CD14-positive monocyte (primary cell): ENCODE measurements at regions not wholly inside any gene's neighbourhood (a gene's known extent, or its start where the extent isn't known, plus 50 kb on each side); places are given as distances from the start of the nearest gene placed in this dataset.

Source experiments
- DNase-seq, 3 donors: peaks; one replicate each; pipeline ENCODE4 v3.0.0-alpha.2; 2011 to 2022
- H2AFZ ChIP-seq: 2 replicates; pipeline ENCODE4 v1.6.0; 2012; ENCODE audit warnings: mild to moderate bottlenecking, low read depth, low read length, inconsistent platforms; ENCODE audit not compliant: insufficient read depth, poor library complexity, severe bottlenecking
- H3K27ac ChIP-seq, 2 donors: 1 replicate in 1 of 2; 2 replicates in 1 of 2; pipeline ENCODE4 v1.5.1; 2012 to 2013; ENCODE audit warnings: low read length in 2 of 2, control low read depth in 1 of 2, inconsistent platforms in 1 of 2, low read depth in 1 of 2, mild to moderate bottlenecking in 1 of 2
- H3K27me3 ChIP-seq, 2 donors: one replicate each; pipeline versions ENCODE4 v1.6.0 to v1.6.1; 2011 to 2013; ENCODE audit warnings: low read length in 2 of 2; ENCODE audit not compliant: control insufficient read depth in 2 of 2, insufficient read depth in 2 of 2
- H3K36me3 ChIP-seq, 2 donors: replicated peaks in 1 of 2; 1 replicate in 1 of 2; 2 replicates in 1 of 2; pipeline versions ENCODE4 v1.5.1 to v1.6.1; 2012 to 2013; ENCODE audit warnings: low read length in 2 of 2, control low read depth in 1 of 2, inconsistent platforms in 1 of 2, mild to moderate bottlenecking in 1 of 2; ENCODE audit not compliant: insufficient read depth in 2 of 2, control insufficient read depth in 1 of 2
- H3K4me1 ChIP-seq, 2 donors: 1 replicate in 1 of 2; 2 replicates in 1 of 2; pipeline versions ENCODE4 v1.5.1 to v1.6.1; 2012 to 2013; ENCODE audit warnings: low read length in 2 of 2, control low read depth in 1 of 2, inconsistent platforms in 1 of 2, mild to moderate bottlenecking in 1 of 2, moderate library complexity in 1 of 2; ENCODE audit not compliant: insufficient read depth in 2 of 2, control insufficient read depth in 1 of 2
- H3K4me2 ChIP-seq: replicated peaks from 2 replicates; pipeline ENCODE3; 2012; ENCODE audit warnings: low read length, moderate library complexity, mild to moderate bottlenecking; ENCODE audit not compliant: poor library complexity, severe bottlenecking; ENCODE audit errors: extremely low read depth
- H3K4me3 ChIP-seq, 3 experiments: fragments of 200-600 bp in 1 of 3; sonication (generic) in 1 of 3; replicated peaks in 1 of 3; 1 replicate in 2 of 3; 2 replicates in 1 of 3; pipeline ENCODE4 v1.5.1; 2011 to 2013; ENCODE audit warnings: low read length in 3 of 3, mild to moderate bottlenecking in 3 of 3, control low read depth in 2 of 3, low read depth in 2 of 3, inconsistent platforms in 1 of 3, moderate library complexity in 1 of 3
- H3K79me2 ChIP-seq: 2 replicates; pipeline ENCODE4 v1.6.0; 2012; ENCODE audit warnings: mild to moderate bottlenecking, control low read depth, inconsistent platforms, low read length, moderate library complexity; ENCODE audit not compliant: insufficient read depth
- H3K9ac ChIP-seq: 2 replicates; pipeline ENCODE4 v1.6.0; 2017; ENCODE audit warnings: low read length, mild to moderate bottlenecking; ENCODE audit not compliant: insufficient read depth, poor library complexity, severe bottlenecking
- H3K9me3 ChIP-seq, 2 donors: replicated peaks in 1 of 2; 1 replicate in 1 of 2; 2 replicates in 1 of 2; pipeline versions ENCODE4 v1.5.1 to v1.6.1; 2012 to 2013; ENCODE audit warnings: low read length in 2 of 2, control low read depth in 1 of 2; ENCODE audit not compliant: control insufficient read depth in 1 of 2, insufficient read depth in 1 of 2
- H4K20me1 ChIP-seq: 2 replicates; pipeline ENCODE4 v1.6.0; 2012; ENCODE audit warnings: mild to moderate bottlenecking, low read length, control low read depth, moderate library complexity; ENCODE audit not compliant: insufficient read depth
- H3K27ac Mint-ChIP-seq, 7 donors: one replicate each; pipeline ENCODE4 v1.8.0; 2020; ENCODE audit warnings: mild to moderate bottlenecking in 7 of 7, mixed read lengths in 7 of 7, moderate library complexity in 6 of 7, inconsistent platforms in 2 of 7
- H3K27me3 Mint-ChIP-seq, 3 donors: one replicate each; pipeline ENCODE4 v1.8.0; 2021 to 2022; ENCODE audit warnings: low read depth in 3 of 3, mild to moderate bottlenecking in 3 of 3, mixed read lengths in 3 of 3, moderate library complexity in 3 of 3, inconsistent platforms in 1 of 3
- H3K36me3 Mint-ChIP-seq, 2 donors: one replicate each; pipeline ENCODE4 v1.8.0; 2020; ENCODE audit warnings: mixed read lengths in 2 of 2, inconsistent platforms in 1 of 2, mild to moderate bottlenecking in 1 of 2
- H3K4me1 Mint-ChIP-seq: one replicate; pipeline ENCODE4 v1.8.0; 2020; ENCODE audit warnings: mild to moderate bottlenecking, mixed read lengths
- H3K4me3 Mint-ChIP-seq, 2 donors: one replicate each; pipeline ENCODE4 v1.8.0; 2020; ENCODE audit warnings: mild to moderate bottlenecking in 2 of 2, mixed read lengths in 2 of 2, moderate library complexity in 1 of 2
- H3K9me3 Mint-ChIP-seq, 7 donors: one replicate each; pipeline ENCODE4 v1.8.0; 2020 to 2022; ENCODE audit warnings: mixed read lengths in 7 of 7, mild to moderate bottlenecking in 6 of 7, moderate library complexity in 6 of 7, inconsistent platforms in 2 of 7
- WGBS: methylation state at CpG from one replicate; pipeline ENCODE4 v1.1.5; 2013; ENCODE audit warnings: missing lambda C conversion rate; ENCODE audit not compliant: insufficient coverage; 5-methylcytosine and 5-hydroxymethylcytosine counted together
- intact Hi-C, 2 donors: fragments of 100-400 bp; cut with micrococcal nuclease; formaldehyde crosslinking; loops; one replicate each; pipeline versions ENCODE4 v1.15.0 to v1.15.1; 2023
- TF ChIP-seq, protein P1 (sequence below): fragments of 200-600 bp; IDR thresholded peaks from one replicate; pipeline ENCODE4 v1.8.0; 2022; ENCODE audit warnings: antibody characterized with exemption, mild to moderate bottlenecking

DNA sequence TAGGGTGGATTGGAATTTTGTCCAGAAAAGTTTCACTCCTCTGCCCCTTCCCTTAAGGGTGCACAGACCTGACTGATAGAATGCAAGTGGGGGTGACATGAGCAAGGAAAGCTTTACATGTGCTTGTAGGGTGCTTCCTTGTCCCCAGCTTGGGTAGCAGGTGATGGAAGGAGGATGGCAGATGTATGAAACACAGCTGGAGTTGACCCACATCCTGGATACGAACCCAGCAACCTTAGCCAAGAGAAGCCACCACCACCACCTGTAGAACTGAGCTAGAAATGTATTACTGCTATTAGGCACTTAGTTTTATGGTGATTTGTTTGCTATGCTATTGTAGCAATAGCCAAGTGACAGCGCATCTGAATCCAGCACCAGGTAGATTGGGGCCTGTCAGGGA, 227.4 kb downstream of the HS3ST1 start:
- H3K36me3 Mint-ChIP-seq = no peaks in the 10 kb centered on the region
- no peak overlapping the region for H3K9ac ChIP-seq

DNA sequence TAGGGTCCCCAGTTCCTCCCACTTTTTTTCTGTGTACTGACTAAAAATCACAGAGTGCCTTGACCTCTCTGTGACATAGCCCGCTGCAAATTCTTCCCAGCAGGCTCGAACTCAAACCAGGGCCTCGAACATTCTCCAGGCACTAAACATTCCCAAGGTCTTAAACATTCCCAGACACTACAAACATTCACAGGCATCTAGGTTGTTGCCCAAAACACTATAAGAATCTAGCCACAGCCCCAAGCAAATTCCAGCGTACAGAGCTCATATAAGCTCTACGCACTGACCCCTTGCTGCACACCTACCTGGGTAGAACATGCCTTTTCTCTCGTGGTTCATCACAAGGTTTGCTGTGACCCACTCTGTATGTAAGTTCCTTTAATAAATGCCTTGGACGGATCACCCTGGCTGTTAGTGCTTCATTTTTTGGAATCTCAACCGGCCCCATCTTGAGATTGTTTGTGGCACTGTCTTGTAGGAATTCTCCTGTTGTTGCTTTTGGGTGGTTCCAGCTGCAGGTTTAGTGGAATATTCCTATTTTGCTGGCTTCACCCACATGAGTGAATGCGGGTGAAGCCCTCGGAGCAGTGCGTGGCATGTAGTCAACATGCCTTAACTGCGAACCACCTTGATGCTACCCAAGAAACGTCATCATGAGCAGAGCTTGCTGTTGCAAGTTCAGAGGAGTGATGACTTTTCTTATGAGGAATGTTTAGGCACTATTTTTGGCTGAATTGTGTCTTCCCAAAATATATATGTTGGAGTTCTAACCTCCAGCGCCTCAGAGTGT, 230.0 kb downstream of the HS3ST1 start:
- no peak overlapping the region for H3K4me3 Mint-ChIP-seq
- Histone ChIP-seq H3K4me2 (no peak overlapping the region), H4K20me1 (no peaks in the 10 kb centered on the region), H3K27me3 (no peaks in the 10 kb centered on the region), H3K27ac (no peak overlapping the region), H3K9me3 (no peaks in the 10 kb centered on the region), H3K9ac (no peak overlapping the region), H3K79me2 (no peaks in the 10 kb centered on the region), H3K4me1 (no peaks in the 10 kb centered on the region), H2AFZ (no peak overlapping the region), H3K4me3 (no peak overlapping the region), H3K36me3 (no peaks in the 10 kb centered on the region)
- TF ChIP-seq, protein P1, sequence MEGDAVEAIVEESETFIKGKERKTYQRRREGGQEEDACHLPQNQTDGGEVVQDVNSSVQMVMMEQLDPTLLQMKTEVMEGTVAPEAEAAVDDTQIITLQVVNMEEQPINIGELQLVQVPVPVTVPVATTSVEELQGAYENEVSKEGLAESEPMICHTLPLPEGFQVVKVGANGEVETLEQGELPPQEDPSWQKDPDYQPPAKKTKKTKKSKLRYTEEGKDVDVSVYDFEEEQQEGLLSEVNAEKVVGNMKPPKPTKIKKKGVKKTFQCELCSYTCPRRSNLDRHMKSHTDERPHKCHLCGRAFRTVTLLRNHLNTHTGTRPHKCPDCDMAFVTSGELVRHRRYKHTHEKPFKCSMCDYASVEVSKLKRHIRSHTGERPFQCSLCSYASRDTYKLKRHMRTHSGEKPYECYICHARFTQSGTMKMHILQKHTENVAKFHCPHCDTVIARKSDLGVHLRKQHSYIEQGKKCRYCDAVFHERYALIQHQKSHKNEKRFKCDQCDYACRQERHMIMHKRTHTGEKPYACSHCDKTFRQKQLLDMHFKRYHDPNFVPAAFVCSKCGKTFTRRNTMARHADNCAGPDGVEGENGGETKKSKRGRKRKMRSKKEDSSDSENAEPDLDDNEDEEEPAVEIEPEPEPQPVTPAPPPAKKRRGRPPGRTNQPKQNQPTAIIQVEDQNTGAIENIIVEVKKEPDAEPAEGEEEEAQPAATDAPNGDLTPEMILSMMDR = no peak
- WGBS = 98% methylated on average over 13 of the region's 14 CpGs
- H3K27ac Mint-ChIP-seq = no peak overlapping the region
- peaks cover 0 to 2% (median 0%) of the 10 kb centered on the region in 7 donors for H3K9me3 Mint-ChIP-seq
- no peaks in the 10 kb centered on the region for H3K4me1 Mint-ChIP-seq
- no peak for DNase-seq
- H3K36me3 Mint-ChIP-seq = no peaks in the 10 kb centered on the region
- intact Hi-C loops = no loop called here
- no peaks in the 10 kb centered on the region for H3K27me3 Mint-ChIP-seq

More for the DNA sequence above, 227.4 kb downstream of the HS3ST1 start:
- TF ChIP-seq, protein P1 = no peak
- WGBS = no CpG with 5 or more reads among the region's 2 CpGs
- Mint-ChIP-seq H3K9me3 (peaks cover 0 to under 1% (median 0%) of the 10 kb centered on the region in 7 donors), H3K27ac (no peak overlapping the region), H3K4me1 (no peaks in the 10 kb centered on the region), H3K4me3 (no peak overlapping the region), H3K27me3 (no peaks in the 10 kb centered on the region)
- Histone ChIP-seq H3K79me2 (no peaks in the 10 kb centered on the region), H4K20me1 (no peaks in the 10 kb centered on the region), H3K4me1 (no peaks in the 10 kb centered on the region), H3K9me3 (no peaks in the 10 kb centered on the region), H3K36me3 (no peaks in the 10 kb centered on the region), H3K4me2 (no peak overlapping the region), H2AFZ (no peak overlapping the region), H3K4me3 (no peak overlapping the region), H3K27ac (no peak overlapping the region), H3K27me3 (no peaks in the 10 kb centered on the region)
- no peak for DNase-seq
- intact Hi-C loops = no loop called here
